ENCODE measurements at regions not wholly inside any gene's neighbourhood (a gene's known extent, or its start where the extent isn't known, plus 50 kb on each side); places are given as distances from the start of the nearest gene placed in this dataset.

- Histone ChIP-seq H3K4me3 (no peak overlapping the region), H3K4me1 (ENCODE audit: control insufficient read depth in 5 of 5, insufficient read depth in 5 of 5, low read length in 5 of 5) (no peaks in the 10 kb centered on the region), H3K9ac (ENCODE audit: insufficient read depth in 1 of 2, low read length in 2 of 2) (no peak overlapping the region), H3K27me3 (ENCODE audit: control insufficient read depth in 3 of 3, insufficient read depth in 3 of 3, low read length in 2 of 3) (peaks cover 0 to 2% (median 2%) of the 10 kb centered on the region in 3 donors), H3K27ac (ENCODE audit: low read depth in 1 of 2, low read length in 1 of 2) (no peak overlapping the region), H3K9me3 (ENCODE audit: control insufficient read depth in 4 of 4, insufficient read depth in 3 of 4, low read length in 3 of 4) (peaks cover 0 to 20% (median 0%) of the 10 kb centered on the region in 4 donors), H3K36me3 (ENCODE audit: control insufficient read depth in 4 of 4, insufficient read depth in 4 of 4, low read length in 4 of 4) (no peaks in the 10 kb centered on the region)
- ATAC-seq (ENCODE audit: insufficient read depth, low FRiP score), result no peak
- no peak for DNase-seq
- TF ChIP-seq CTCF (IDR thresholded peaks at IDR 0.05; ENCODE audit: control extremely low read depth, extremely low read depth), result no peak
- WGBS, 2 donors, result 77 to 85% methylated on average over 8 of the region's 8 CpGs
Observed at GRCh38 chr10:130244928-130245495, 108.8 kb downstream of the GLRX3 start.

GRCh38 chr10:130246113-130246512 lies 109.9 kb downstream of the GLRX3 start:
- H3K9ac ChIP-seq (ENCODE audit: insufficient read depth in 1 of 2, low read length in 2 of 2), result no peak overlapping the region
- H3K9me3 ChIP-seq (ENCODE audit: control insufficient read depth in 4 of 4, insufficient read depth in 3 of 4, low read length in 3 of 4), result peaks cover 0 to 22% (median 0%) of the 10 kb centered on the region in 4 donors
- peaks cover 0 to 2% (median 2%) of the 10 kb centered on the region in 3 donors for H3K27me3 ChIP-seq (ENCODE audit: control insufficient read depth in 3 of 3, insufficient read depth in 3 of 3, low read length in 2 of 3)
- H3K4me3 ChIP-seq, result no peak overlapping the region
- no peak overlapping the region for H3K27ac ChIP-seq (ENCODE audit: low read depth in 1 of 2, low read length in 1 of 2)
- ATAC-seq (ENCODE audit: insufficient read depth, low FRiP score), result no peak
- TF ChIP-seq CTCF (IDR thresholded peaks at IDR 0.05; ENCODE audit: control extremely low read depth, extremely low read depth), result no peak
- no peaks in the 10 kb centered on the region for H3K36me3 ChIP-seq (ENCODE audit: control insufficient read depth in 4 of 4, insufficient read depth in 4 of 4, low read length in 4 of 4)
- no peaks in the 10 kb centered on the region for H3K4me1 ChIP-seq (ENCODE audit: control insufficient read depth in 5 of 5, insufficient read depth in 5 of 5, low read length in 5 of 5)
- DNase-seq, result no peak
- WGBS, 2 donors, result 84 to 90% methylated on average over 4 of the region's 4 CpGs

GRCh38 chr10:130250127-130250526 lies 113.9 kb downstream of the GLRX3 start:
- H3K36me3 ChIP-seq (ENCODE audit: control insufficient read depth in 4 of 4, insufficient read depth in 4 of 4, low read length in 4 of 4), result no peaks in the 10 kb centered on the region
- H3K4me3 ChIP-seq, result no peak overlapping the region
- no peak overlapping the region for H3K27ac ChIP-seq (ENCODE audit: low read depth in 1 of 2, low read length in 1 of 2)
- no peaks in the 10 kb centered on the region for H3K27me3 ChIP-seq (ENCODE audit: control insufficient read depth in 3 of 3, insufficient read depth in 3 of 3, low read length in 2 of 3)
- H3K9me3 ChIP-seq (ENCODE audit: control insufficient read depth in 4 of 4, insufficient read depth in 3 of 4, low read length in 3 of 4), result peaks cover 0 to 16% (median 0%) of the 10 kb centered on the region in 4 donors
- no peak for TF ChIP-seq CTCF (IDR thresholded peaks at IDR 0.05; ENCODE audit: control extremely low read depth, extremely low read depth)
- H3K9ac ChIP-seq (ENCODE audit: insufficient read depth in 1 of 2, low read length in 2 of 2), result no peak overlapping the region
- no peaks in the 10 kb centered on the region for H3K4me1 ChIP-seq (ENCODE audit: control insufficient read depth in 5 of 5, insufficient read depth in 5 of 5, low read length in 5 of 5)
- no peak for DNase-seq
- WGBS, 2 donors, result 60 to 74% methylated on average over 3 of the region's 3 CpGs
- no peak for ATAC-seq (ENCODE audit: insufficient read depth, low FRiP score)

- Histone ChIP-seq H3K4me3 (no peak overlapping the region), H3K27me3 (ENCODE audit: control insufficient read depth in 3 of 3, insufficient read depth in 3 of 3, low read length in 2 of 3) (no peaks in the 10 kb centered on the region), H3K36me3 (ENCODE audit: control insufficient read depth in 4 of 4, insufficient read depth in 4 of 4, low read length in 4 of 4) (no peaks in the 10 kb centered on the region), H3K9me3 (ENCODE audit: control insufficient read depth in 4 of 4, insufficient read depth in 3 of 4, low read length in 3 of 4) (peaks cover 0 to 19% (median 0%) of the 10 kb centered on the region in 4 donors), H3K4me1 (ENCODE audit: control insufficient read depth in 5 of 5, insufficient read depth in 5 of 5, low read length in 5 of 5) (no peaks in the 10 kb centered on the region), H3K9ac (ENCODE audit: insufficient read depth in 1 of 2, low read length in 2 of 2) (no peak overlapping the region), H3K27ac (ENCODE audit: low read depth in 1 of 2, low read length in 1 of 2) (no peak overlapping the region)
- DNase-seq (no peak), ATAC-seq (ENCODE audit: insufficient read depth, low FRiP score) (no peak)
- 73 to 84% methylated on average over 4 of the region's 4 CpGs for WGBS, 2 donors
- TF ChIP-seq CTCF (IDR thresholded peaks at IDR 0.05; ENCODE audit: control extremely low read depth, extremely low read depth), result no peak
Observed at GRCh38 chr10:130251766-130252165, 115.6 kb downstream of the GLRX3 start.
